ENCODE measurements at regions not wholly inside any gene's neighbourhood (a gene's known extent, or its start where the extent isn't known, plus 50 kb on each side); places are given as distances from the start of the nearest gene placed in this dataset.
"Not testable (repeated sequence)": the region's sequence is repeated elsewhere in the genome, so short reads cannot be mapped to it uniquely, and the experiment has no call there.

GRCh38 chr12:68552605-68553195 is 58.0 kb upstream of the RAP1B start:
- not testable (repeated sequence) for H3K36me3 ChIP-seq (ENCODE audit: control insufficient read depth in 2 of 2, insufficient read depth in 2 of 2, low read length in 2 of 2); H3K4me3 ChIP-seq (ENCODE audit: low read length in 2 of 2); H3K9me3 ChIP-seq (ENCODE audit: control insufficient read depth in 2 of 2, low read length in 2 of 2); H3K9ac ChIP-seq (ENCODE audit: low read length in 2 of 2); H3K27me3 ChIP-seq (ENCODE audit: control insufficient read depth in 1 of 2, insufficient read depth in 2 of 2, low read length in 2 of 2); H3K27ac ChIP-seq (ENCODE audit: low read length); H3K4me1 ChIP-seq (ENCODE audit: control insufficient read depth, insufficient read depth, low read length)

GRCh38 chr12:68557011-68557730 is 53.5 kb upstream of the RAP1B start:
- Histone ChIP-seq H3K9ac (ENCODE audit: low read length in 2 of 2) (no peak overlapping the region), H3K4me3 (ENCODE audit: low read length in 2 of 2) (no peak overlapping the region), H3K9me3 (ENCODE audit: control insufficient read depth in 2 of 2, low read length in 2 of 2) (no peaks in the 10 kb centered on the region), H3K27ac (ENCODE audit: low read length) (no peak overlapping the region), H3K4me1 (ENCODE audit: control insufficient read depth, insufficient read depth, low read length) (no peaks in the 10 kb centered on the region), H3K36me3 (ENCODE audit: control insufficient read depth in 2 of 2, insufficient read depth in 2 of 2, low read length in 2 of 2) (no peaks in the 10 kb centered on the region), H3K27me3 (ENCODE audit: control insufficient read depth in 1 of 2, insufficient read depth in 2 of 2, low read length in 2 of 2) (no peaks in the 10 kb centered on the region)

- H3K27ac ChIP-seq (ENCODE audit: low read length), result no peak overlapping the region
- H3K9me3 ChIP-seq (ENCODE audit: control insufficient read depth in 2 of 2, low read length in 2 of 2), result no peaks in the 10 kb centered on the region
- no peaks in the 10 kb centered on the region for H3K4me1 ChIP-seq (ENCODE audit: control insufficient read depth, insufficient read depth, low read length)
- no peaks in the 10 kb centered on the region for H3K36me3 ChIP-seq (ENCODE audit: control insufficient read depth in 2 of 2, insufficient read depth in 2 of 2, low read length in 2 of 2)
- no peak overlapping the region for H3K9ac ChIP-seq (ENCODE audit: low read length in 2 of 2)
- no peak overlapping the region for H3K4me3 ChIP-seq (ENCODE audit: low read length in 2 of 2)
- H3K27me3 ChIP-seq (ENCODE audit: control insufficient read depth in 1 of 2, insufficient read depth in 2 of 2, low read length in 2 of 2), result no peaks in the 10 kb centered on the region
Observed at GRCh38 chr12:68559246-68559645, 51.5 kb upstream of the RAP1B start.

GRCh38 chr12:68559984-68560850 is 50.5 kb upstream of the RAP1B start:
- Histone ChIP-seq H3K9ac (ENCODE audit: low read length in 2 of 2) (no peak overlapping the region), H3K4me3 (ENCODE audit: low read length in 2 of 2) (no peak overlapping the region), H3K9me3 (ENCODE audit: control insufficient read depth in 2 of 2, low read length in 2 of 2) (no peaks in the 10 kb centered on the region), H3K36me3 (ENCODE audit: control insufficient read depth in 2 of 2, insufficient read depth in 2 of 2, low read length in 2 of 2) (no peaks in the 10 kb centered on the region), H3K27me3 (ENCODE audit: control insufficient read depth in 1 of 2, insufficient read depth in 2 of 2, low read length in 2 of 2) (no peaks in the 10 kb centered on the region), H3K27ac (ENCODE audit: low read length) (no peak overlapping the region), H3K4me1 (ENCODE audit: control insufficient read depth, insufficient read depth, low read length) (no peaks in the 10 kb centered on the region)

- Histone ChIP-seq H3K36me3 (ENCODE audit: control insufficient read depth in 2 of 2, insufficient read depth in 2 of 2, low read length in 2 of 2) (no peaks in the 10 kb centered on the region), H3K9ac (ENCODE audit: low read length in 2 of 2) (no peak overlapping the region), H3K9me3 (ENCODE audit: control insufficient read depth in 2 of 2, low read length in 2 of 2) (no peaks in the 10 kb centered on the region), H3K27me3 (ENCODE audit: control insufficient read depth in 1 of 2, insufficient read depth in 2 of 2, low read length in 2 of 2) (no peaks in the 10 kb centered on the region), H3K27ac (ENCODE audit: low read length) (no peak overlapping the region), H3K4me3 (ENCODE audit: low read length in 2 of 2) (no peak overlapping the region), H3K4me1 (ENCODE audit: control insufficient read depth, insufficient read depth, low read length) (no peaks in the 10 kb centered on the region)
Observed at GRCh38 chr12:68560851-68561422, 49.8 kb upstream of the RAP1B start.
